NCI-H146 treated with DMSO at 0.1 percent for 48 hours (cell line): ENCODE measurements at regions not wholly inside any gene's neighbourhood (a gene's known extent, or its start where the extent isn't known, plus 50 kb on each side); places are given as distances from the start of the nearest gene placed in this dataset.

Source experiments
- DNase-seq: peaks from one replicate; lab custom pipeline; 2025; ENCODE audit not compliant: unreplicated experiment; lab: John Stamatoyannopoulos, UW

- DNase-seq: no peak
Observed at GRCh38 chr2:204312105-204312504, 233.2 kb upstream of the PARD3B start.

DNA sequence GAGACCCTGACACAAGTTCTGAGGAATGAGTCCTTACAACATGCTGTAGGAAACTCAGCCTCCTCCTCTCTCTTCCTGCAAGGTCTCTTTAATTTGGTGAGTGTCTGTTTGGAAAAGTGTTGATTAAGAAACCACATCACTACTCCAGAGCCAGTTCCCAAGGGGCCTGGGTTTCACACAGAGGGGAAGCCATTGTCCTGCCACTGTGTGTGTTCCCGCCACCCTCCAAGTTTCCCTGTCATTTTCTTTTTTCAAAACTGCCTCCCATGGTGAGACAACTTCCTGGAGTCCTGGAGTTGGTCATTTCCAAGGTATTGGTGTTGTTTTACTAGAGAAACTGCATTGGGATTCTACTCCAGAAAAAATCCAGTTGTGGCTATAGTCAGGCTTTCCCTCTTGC is 232.0 kb upstream of the PARD3B start:
- no peak for DNase-seq

DNA sequence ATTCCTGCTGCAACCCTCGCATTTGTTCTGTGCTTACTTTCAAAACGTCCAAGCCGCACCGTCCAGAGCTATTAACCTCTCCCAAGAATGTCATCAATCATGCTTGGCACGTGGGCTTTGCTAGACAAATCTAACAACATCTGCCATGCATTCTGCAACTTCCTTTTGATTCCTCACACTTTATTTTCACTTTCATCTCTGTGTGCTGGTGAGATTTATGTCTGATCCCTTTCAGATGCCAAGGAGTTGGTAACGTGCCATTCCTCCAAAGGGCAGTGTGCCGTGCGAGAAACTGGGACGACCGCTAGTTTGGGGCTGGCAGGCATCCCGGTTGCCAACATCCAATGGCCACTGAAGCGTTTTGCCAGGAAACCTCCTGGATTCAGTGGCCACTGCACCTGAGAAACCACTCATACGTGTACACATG is 230.0 kb upstream of the PARD3B start:
- no peak for DNase-seq

DNA sequence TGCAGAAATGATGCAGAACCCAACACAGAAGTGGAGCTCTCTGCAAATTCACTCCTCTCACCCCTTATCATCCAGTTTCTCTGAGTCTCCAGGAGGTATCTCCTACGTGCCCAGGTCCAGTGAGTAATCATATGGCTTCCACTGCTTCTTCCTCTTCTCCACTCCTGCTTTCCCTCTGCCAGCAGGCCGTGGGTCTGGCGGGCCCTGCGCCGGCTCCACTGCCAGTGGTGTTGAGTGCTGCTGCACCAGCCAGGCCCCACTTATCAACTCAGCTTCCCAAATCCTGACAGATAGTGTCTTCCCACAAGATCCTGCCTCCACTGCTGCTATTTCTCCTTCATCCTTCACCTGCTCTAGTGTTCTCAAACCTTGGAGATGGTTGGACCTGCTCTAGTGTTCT is 227.6 kb upstream of the PARD3B start:
- no peak for DNase-seq

GRCh38 chr2:204321027-204321800 is 224.1 kb upstream of the PARD3B start:
- DNase-seq: no peak

GRCh38 chr2:204321910-204322751 is 223.1 kb upstream of the PARD3B start:
- DNase-seq: no peak

- DNase-seq: peak; percentile 46
Observed at GRCh38 chr2:204325468-204325867, 219.8 kb upstream of the PARD3B start.

DNA sequence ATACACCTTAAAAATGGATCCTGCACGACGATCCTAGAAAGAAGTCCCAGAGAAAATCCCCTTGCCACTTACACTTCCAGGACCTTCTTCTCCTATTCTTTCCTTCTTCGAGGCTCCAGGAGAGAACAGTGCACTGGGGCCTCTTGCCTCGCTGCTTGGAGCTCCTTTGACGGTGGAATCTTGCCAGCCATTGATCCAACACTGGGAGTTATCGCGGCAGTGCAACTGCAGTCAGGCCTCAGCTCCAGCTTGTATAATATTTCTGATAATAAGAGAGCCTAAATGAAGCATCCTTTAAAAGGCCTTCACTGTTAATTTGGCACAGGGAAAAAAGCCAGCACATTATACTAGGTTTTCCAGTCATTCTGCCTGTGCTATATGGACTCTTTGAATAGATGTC is 216.9 kb upstream of the PARD3B start:
- no peak for DNase-seq

- no peak for DNase-seq
Observed at GRCh38 chr2:204329016-204329415, 216.3 kb upstream of the PARD3B start.

GRCh38 chr2:204329532-204329931 is 215.7 kb upstream of the PARD3B start:
- DNase-seq: no peak

- DNase-seq: no peak
Observed at GRCh38 chr2:204331180-204331579, 214.1 kb upstream of the PARD3B start.

DNA sequence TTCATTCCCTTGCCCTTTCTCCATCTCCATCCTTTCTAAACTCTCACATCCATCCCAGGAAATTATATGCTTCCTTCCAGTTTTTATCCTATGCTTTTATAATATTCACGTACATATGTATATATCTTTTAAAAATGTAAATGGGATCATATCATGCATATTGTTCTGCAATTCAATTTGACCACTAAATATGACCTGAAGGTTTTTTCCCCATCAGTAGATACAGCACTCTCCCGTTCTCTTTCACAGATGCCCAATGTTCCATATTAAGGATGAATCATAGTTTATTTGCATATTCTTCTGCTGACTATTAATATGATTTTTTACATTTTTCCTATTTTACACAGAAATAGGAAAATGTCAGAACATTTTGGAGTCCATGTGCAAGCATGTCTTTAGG is 213.3 kb upstream of the PARD3B start:
- DNase-seq: no peak

DNA sequence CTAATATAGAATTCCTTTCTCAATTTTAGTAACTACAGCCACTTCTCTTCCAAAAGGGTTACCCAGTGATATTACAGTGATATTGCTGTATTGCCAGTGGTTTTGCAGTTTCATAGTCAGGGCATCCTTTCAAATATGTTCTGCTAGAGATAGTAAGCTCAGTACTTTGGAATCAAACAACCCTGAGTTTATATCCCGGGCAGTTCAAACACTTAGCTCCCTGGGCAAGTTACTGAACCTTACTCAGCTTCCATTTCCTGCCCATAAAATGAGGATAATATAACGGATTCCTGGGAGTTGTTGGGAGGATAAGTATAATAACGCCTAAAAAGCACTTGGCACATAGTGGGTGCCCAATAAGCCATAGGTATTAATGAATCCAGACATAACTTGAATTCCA is 212.6 kb upstream of the PARD3B start:
- DNase-seq: no peak

DNA sequence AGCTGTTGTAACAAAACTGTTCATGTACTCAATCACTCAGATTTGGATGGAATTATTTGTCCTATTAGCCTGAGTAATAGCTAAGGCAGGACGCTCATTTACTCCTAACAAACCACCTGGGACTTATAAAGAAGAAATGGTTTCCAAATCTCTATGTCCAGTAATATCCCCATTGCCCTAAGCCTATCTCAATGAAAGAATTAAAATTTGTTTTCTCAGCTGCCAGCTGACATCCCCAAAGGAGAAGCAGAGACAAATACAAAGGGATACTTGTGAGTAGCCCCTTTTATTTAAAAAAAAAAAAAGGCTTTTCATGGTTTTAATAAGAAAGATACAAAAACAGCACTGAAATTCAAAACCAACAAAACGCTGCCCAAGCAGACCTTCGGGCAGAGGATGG is 211.4 kb upstream of the PARD3B start:
- no peak for DNase-seq

DNA sequence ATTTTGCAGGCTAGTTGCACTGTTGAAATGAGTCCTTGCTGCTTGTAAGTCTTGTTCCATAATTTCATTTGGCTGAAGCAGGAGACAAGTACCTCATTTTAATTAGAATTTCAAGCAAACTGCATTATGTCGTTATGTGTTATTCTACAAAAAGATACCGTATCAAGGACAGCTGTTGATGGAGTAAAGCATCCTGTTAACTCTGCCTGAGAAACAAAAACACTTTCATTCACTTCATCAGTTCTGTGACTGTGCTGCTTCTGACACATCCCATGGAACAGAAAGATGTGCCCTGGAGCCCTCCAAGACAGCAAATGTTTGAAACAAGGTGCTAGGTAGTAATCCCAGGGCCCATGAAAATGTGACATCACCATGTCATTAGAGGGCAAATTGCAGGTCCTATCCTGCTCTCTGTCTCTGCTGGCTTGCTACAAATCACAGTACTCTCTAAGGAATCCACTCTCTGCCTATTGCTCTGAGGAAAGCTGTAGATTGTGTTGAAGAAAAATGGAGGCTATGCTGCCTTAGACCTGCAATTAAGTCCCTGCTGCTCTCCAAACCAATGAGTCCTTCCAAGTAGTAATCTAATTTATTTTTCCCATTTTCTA is 209.7 kb upstream of the PARD3B start:
- no peak for DNase-seq

- DNase-seq: no peak
Observed at GRCh38 chr2:204336153-204336744, 209.0 kb upstream of the PARD3B start.

DNA sequence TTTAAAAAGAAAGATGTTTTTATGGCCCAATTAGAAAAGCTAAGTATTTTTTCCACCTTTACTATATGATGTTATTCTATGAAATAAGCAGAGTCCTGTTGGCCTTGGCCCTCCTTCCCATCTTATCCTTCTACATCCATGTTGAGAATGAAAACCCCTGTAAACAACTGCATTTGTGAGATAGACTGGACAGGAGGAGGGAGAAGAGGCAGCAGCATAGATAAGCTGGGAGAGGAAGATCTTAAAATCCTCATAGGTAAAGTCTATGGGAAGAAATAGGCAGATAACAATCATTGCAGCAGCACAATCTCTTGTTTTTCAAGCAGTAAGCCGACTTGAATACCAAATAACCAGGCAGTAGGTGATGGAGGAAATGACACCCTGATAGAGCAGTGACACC is 207.6 kb upstream of the PARD3B start:
- no peak for DNase-seq

GRCh38 chr2:204339212-204339715 is 206.0 kb upstream of the PARD3B start:
- no peak for DNase-seq

DNA sequence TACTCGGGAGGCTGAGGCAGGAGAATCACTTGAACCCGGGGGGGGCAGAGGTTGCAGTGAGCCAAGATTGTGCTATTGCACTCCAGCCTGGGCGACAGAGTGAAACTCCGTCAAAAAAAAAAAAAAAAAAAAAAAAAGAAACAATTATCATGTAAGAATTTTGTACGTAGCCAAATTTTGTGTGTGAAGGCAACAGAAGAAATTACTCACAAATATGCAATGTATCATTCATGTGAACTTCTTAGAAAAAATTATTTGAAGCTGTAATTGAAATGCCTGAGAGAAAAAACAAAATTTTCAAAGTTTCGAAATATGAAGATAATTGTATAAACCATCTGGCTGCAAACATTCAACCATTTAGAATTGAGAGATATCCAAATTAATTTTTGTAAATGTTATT is 204.8 kb upstream of the PARD3B start:
- DNase-seq: no peak

GRCh38 chr2:204341887-204342276 is 203.4 kb upstream of the PARD3B start:
- no peak for DNase-seq

- no peak for DNase-seq
Observed at GRCh38 chr2:204343685-204344084, 201.6 kb upstream of the PARD3B start.
